Activated naive CD4-positive, alpha-beta T cell treated with anti-CD3 and anti-CD28 coated beads, Interleukin-2, amount 10 ng/mL, durations not matched to agents 7 days and 5 days (primary cell): ENCODE measurements at regions not wholly inside any gene's neighbourhood (a gene's known extent, or its start where the extent isn't known, plus 50 kb on each side); places are given as distances from the start of the nearest gene placed in this dataset.

Experiments
- CTCF ChIA-PET: fragments of 350-600 bp; sonication (Branson Sonifier 250); formaldehyde crosslinking; loops from one replicate; lab custom pipeline; 2021; ENCODE audit warnings: antibody characterized with exemption; lab: Charles Lee
- DNase-seq: peaks from one replicate; pipeline ENCODE4 v3.0.0-alpha.2; 2020
- H3K27ac Mint-ChIP-seq: one replicate; pipeline ENCODE4 v1.8.0; 2021; ENCODE audit warnings: mild to moderate bottlenecking, moderate library complexity, mixed read lengths
- H3K27me3 Mint-ChIP-seq: one replicate; pipeline ENCODE4 v1.8.0; 2021; ENCODE audit warnings: mild to moderate bottlenecking, mixed read lengths
- H3K36me3 Mint-ChIP-seq: one replicate; pipeline ENCODE4 v1.8.0; 2021; ENCODE audit warnings: mixed read lengths
- H3K4me1 Mint-ChIP-seq: one replicate; pipeline ENCODE4 v1.8.0; 2021; ENCODE audit warnings: mixed read lengths
- H3K4me3 Mint-ChIP-seq: one replicate; pipeline ENCODE4 v1.8.0; 2021; ENCODE audit warnings: mild to moderate bottlenecking, moderate library complexity, mixed read lengths
- H3K9me3 Mint-ChIP-seq: one replicate; pipeline ENCODE4 v1.8.0; 2021; ENCODE audit warnings: mixed read lengths

GRCh38 chr10:62453274-62453673 lies 79.1 kb downstream of the ZNF365 start:
- H3K27me3 Mint-ChIP-seq = peaks cover 10% of the 10 kb centered on the region
- DNase-seq = no peak
- no peaks in the 10 kb centered on the region for H3K36me3 Mint-ChIP-seq
- H3K4me3 Mint-ChIP-seq = no peak overlapping the region
- CTCF ChIA-PET = no interaction called here
- no peak overlapping the region for H3K27ac Mint-ChIP-seq
- H3K9me3 Mint-ChIP-seq = no peaks in the 10 kb centered on the region
- peaks cover 21% of the 10 kb centered on the region for H3K4me1 Mint-ChIP-seq

- Mint-ChIP-seq H3K27ac (no peak overlapping the region), H3K4me3 (no peak overlapping the region), H3K9me3 (no peaks in the 10 kb centered on the region), H3K27me3 (peaks cover 6% of the 10 kb centered on the region), H3K4me1 (peaks cover 21% of the 10 kb centered on the region), H3K36me3 (no peaks in the 10 kb centered on the region)
- CTCF ChIA-PET = no interaction called here
- no peak for DNase-seq
Observed at GRCh38 chr10:62454687-62455397, 80.7 kb downstream of the ZNF365 start.

GRCh38 chr10:62456611-62457101 lies 82.5 kb downstream of the ZNF365 start:
- Mint-ChIP-seq H3K27ac (no peak overlapping the region), H3K4me1 (peaks cover 21% of the 10 kb centered on the region), H3K4me3 (no peak overlapping the region), H3K9me3 (no peaks in the 10 kb centered on the region), H3K36me3 (no peaks in the 10 kb centered on the region), H3K27me3 (peaks cover 8% of the 10 kb centered on the region)
- CTCF ChIA-PET = no interaction called here
- DNase-seq = no peak

GRCh38 chr10:62457196-62457595 lies 83.0 kb downstream of the ZNF365 start:
- Mint-ChIP-seq H3K4me1 (peaks cover 21% of the 10 kb centered on the region), H3K27ac (no peak overlapping the region), H3K27me3 (peaks cover 8% of the 10 kb centered on the region), H3K4me3 (no peak overlapping the region), H3K9me3 (no peaks in the 10 kb centered on the region), H3K36me3 (no peaks in the 10 kb centered on the region)
- CTCF ChIA-PET = interaction anchor here (1.9 kb wide), 1 partner anchor 20 kb away, joined by 4 read pairs; no protein-coding TSS in a partner anchor
- no peak for DNase-seq

GRCh38 chr10:62457598-62457997 lies 83.4 kb downstream of the ZNF365 start:
- H3K27me3 Mint-ChIP-seq = peaks cover 8% of the 10 kb centered on the region
- peaks cover 21% of the 10 kb centered on the region for H3K4me1 Mint-ChIP-seq
- no peak overlapping the region for H3K27ac Mint-ChIP-seq
- no peak for DNase-seq
- H3K4me3 Mint-ChIP-seq = no peak overlapping the region
- H3K9me3 Mint-ChIP-seq = no peaks in the 10 kb centered on the region
- CTCF ChIA-PET = interaction anchor here (1.9 kb wide), 1 partner anchor 21 kb away, joined by 4 read pairs; no protein-coding TSS in a partner anchor
- no peaks in the 10 kb centered on the region for H3K36me3 Mint-ChIP-seq

GRCh38 chr10:62459072-62459471 lies 84.9 kb downstream of the ZNF365 start:
- H3K27ac Mint-ChIP-seq = no peak overlapping the region
- H3K9me3 Mint-ChIP-seq = peaks cover under 1% of the 10 kb centered on the region
- H3K27me3 Mint-ChIP-seq = peaks cover 8% of the 10 kb centered on the region
- peaks cover 21% of the 10 kb centered on the region for H3K4me1 Mint-ChIP-seq
- no peaks in the 10 kb centered on the region for H3K36me3 Mint-ChIP-seq
- CTCF ChIA-PET = interaction anchor here (1.9 kb wide), 1 partner anchor 22 kb away, joined by 4 read pairs; no protein-coding TSS in a partner anchor
- H3K4me3 Mint-ChIP-seq = no peak overlapping the region
- no peak for DNase-seq

- Mint-ChIP-seq H3K27ac (no peak overlapping the region), H3K36me3 (no peaks in the 10 kb centered on the region), H3K4me3 (no peak overlapping the region), H3K4me1 (peaks cover 21% of the 10 kb centered on the region), H3K9me3 (peaks cover 2% of the 10 kb centered on the region), H3K27me3 (peaks cover 8% of the 10 kb centered on the region)
- CTCF ChIA-PET = no interaction called here
- no peak for DNase-seq
Observed at GRCh38 chr10:62459500-62459899, 85.3 kb downstream of the ZNF365 start.

- no peak for DNase-seq
- H3K9me3 Mint-ChIP-seq = peaks cover 2% of the 10 kb centered on the region
- no peaks in the 10 kb centered on the region for H3K36me3 Mint-ChIP-seq
- H3K27ac Mint-ChIP-seq = no peak overlapping the region
- CTCF ChIA-PET = no interaction called here
- H3K4me1 Mint-ChIP-seq = peaks cover 21% of the 10 kb centered on the region
- H3K27me3 Mint-ChIP-seq = peaks cover 5% of the 10 kb centered on the region
- H3K4me3 Mint-ChIP-seq = no peak overlapping the region
Observed at GRCh38 chr10:62460393-62460792, 86.2 kb downstream of the ZNF365 start.

GRCh38 chr10:62461120-62461519 lies 87.0 kb downstream of the ZNF365 start:
- no peaks in the 10 kb centered on the region for H3K36me3 Mint-ChIP-seq
- H3K9me3 Mint-ChIP-seq = peaks cover 5% of the 10 kb centered on the region
- peaks cover 5% of the 10 kb centered on the region for H3K27me3 Mint-ChIP-seq
- CTCF ChIA-PET = interaction anchor here (0.6 kb wide), 1 partner anchor 588 kb away, joined by 3 read pairs; no protein-coding TSS in a partner anchor
- no peak for DNase-seq
- peaks cover 21% of the 10 kb centered on the region for H3K4me1 Mint-ChIP-seq
- no peak overlapping the region for H3K27ac Mint-ChIP-seq
- H3K4me3 Mint-ChIP-seq = no peak overlapping the region

- CTCF ChIA-PET = no interaction called here
- DNase-seq = no peak
- Mint-ChIP-seq H3K27ac (no peak overlapping the region), H3K4me1 (peaks cover 8% of the 10 kb centered on the region), H3K9me3 (peaks cover 5% of the 10 kb centered on the region), H3K36me3 (no peaks in the 10 kb centered on the region), H3K27me3 (peaks cover 5% of the 10 kb centered on the region), H3K4me3 (no peak overlapping the region)
Observed at GRCh38 chr10:62462461-62462860, 88.3 kb downstream of the ZNF365 start.

- no peaks in the 10 kb centered on the region for H3K4me1 Mint-ChIP-seq
- peaks cover 5% of the 10 kb centered on the region for H3K9me3 Mint-ChIP-seq
- CTCF ChIA-PET = no interaction called here
- H3K4me3 Mint-ChIP-seq = no peak overlapping the region
- H3K27ac Mint-ChIP-seq = no peak overlapping the region
- H3K36me3 Mint-ChIP-seq = no peaks in the 10 kb centered on the region
- no peak for DNase-seq
- peaks cover 5% of the 10 kb centered on the region for H3K27me3 Mint-ChIP-seq
Observed at GRCh38 chr10:62463364-62463763, 89.2 kb downstream of the ZNF365 start.

GRCh38 chr10:62464308-62464707 lies 90.1 kb downstream of the ZNF365 start:
- CTCF ChIA-PET = no interaction called here
- DNase-seq = no peak
- no peak overlapping the region for H3K27ac Mint-ChIP-seq
- H3K36me3 Mint-ChIP-seq = no peaks in the 10 kb centered on the region
- peaks cover 5% of the 10 kb centered on the region for H3K27me3 Mint-ChIP-seq
- H3K4me3 Mint-ChIP-seq = no peak overlapping the region
- H3K4me1 Mint-ChIP-seq = no peaks in the 10 kb centered on the region
- H3K9me3 Mint-ChIP-seq = peaks cover 5% of the 10 kb centered on the region

GRCh38 chr10:62466590-62466989 lies 92.4 kb downstream of the ZNF365 start:
- no peak for DNase-seq
- Mint-ChIP-seq H3K36me3 (no peaks in the 10 kb centered on the region), H3K4me3 (no peak overlapping the region), H3K9me3 (peaks cover 5% of the 10 kb centered on the region), H3K27me3 (no peaks in the 10 kb centered on the region), H3K27ac (no peak overlapping the region), H3K4me1 (no peaks in the 10 kb centered on the region)
- CTCF ChIA-PET = interaction anchor here (0.9 kb wide), 1 partner anchor 221 kb away, joined by 3 read pairs; no protein-coding TSS in a partner anchor

GRCh38 chr10:62467527-62467926 lies 93.4 kb downstream of the ZNF365 start:
- DNase-seq = no peak
- Mint-ChIP-seq H3K27ac (no peak overlapping the region), H3K4me1 (no peaks in the 10 kb centered on the region), H3K36me3 (no peaks in the 10 kb centered on the region), H3K4me3 (no peak overlapping the region), H3K27me3 (no peaks in the 10 kb centered on the region), H3K9me3 (peaks cover 5% of the 10 kb centered on the region)
- CTCF ChIA-PET = no interaction called here

- CTCF ChIA-PET = no interaction called here
- DNase-seq = no peak
- no peaks in the 10 kb centered on the region for H3K36me3 Mint-ChIP-seq
- no peaks in the 10 kb centered on the region for H3K9me3 Mint-ChIP-seq
- H3K27me3 Mint-ChIP-seq = no peaks in the 10 kb centered on the region
- H3K27ac Mint-ChIP-seq = no peak overlapping the region
- no peak overlapping the region for H3K4me3 Mint-ChIP-seq
- no peaks in the 10 kb centered on the region for H3K4me1 Mint-ChIP-seq
Observed at GRCh38 chr10:62471711-62472110, 97.5 kb downstream of the ZNF365 start.
